ENCODE measurements at regions not wholly inside any gene's neighbourhood (a gene's known extent, or its start where the extent isn't known, plus 50 kb on each side); places are given as distances from the start of the nearest gene placed in this dataset.

DNA sequence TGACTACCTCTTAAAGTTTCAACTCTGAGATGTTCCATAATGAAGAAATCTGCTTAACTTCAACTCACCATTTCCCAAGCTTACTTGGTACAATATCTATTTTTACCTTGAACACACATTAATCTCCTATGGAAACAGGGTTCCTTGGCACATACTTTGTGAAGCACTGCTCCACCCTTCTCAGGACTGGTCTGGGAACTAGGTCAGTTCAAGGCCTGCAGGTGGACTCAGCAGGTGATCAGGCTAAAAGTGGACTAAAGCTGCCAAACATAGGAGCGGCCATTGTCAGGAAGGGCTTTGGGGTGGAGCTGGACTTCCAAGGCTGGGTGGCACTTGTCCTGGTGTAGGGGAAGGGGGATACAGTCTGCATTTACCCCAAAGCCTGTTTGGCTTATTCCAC is 202.3 kb downstream of the NUAK1 start:
- TF ChIP-seq POLR2A (IDR thresholded peaks at IDR 0.05) = no peak
- TF ChIP-seq EP300 (IDR thresholded peaks at IDR 0.05) = no peak
- Histone ChIP-seq H3K9me3 (no peaks in the 10 kb centered on the region), H3K4me1 (ENCODE audit: insufficient read depth) (no peaks in the 10 kb centered on the region)

DNA sequence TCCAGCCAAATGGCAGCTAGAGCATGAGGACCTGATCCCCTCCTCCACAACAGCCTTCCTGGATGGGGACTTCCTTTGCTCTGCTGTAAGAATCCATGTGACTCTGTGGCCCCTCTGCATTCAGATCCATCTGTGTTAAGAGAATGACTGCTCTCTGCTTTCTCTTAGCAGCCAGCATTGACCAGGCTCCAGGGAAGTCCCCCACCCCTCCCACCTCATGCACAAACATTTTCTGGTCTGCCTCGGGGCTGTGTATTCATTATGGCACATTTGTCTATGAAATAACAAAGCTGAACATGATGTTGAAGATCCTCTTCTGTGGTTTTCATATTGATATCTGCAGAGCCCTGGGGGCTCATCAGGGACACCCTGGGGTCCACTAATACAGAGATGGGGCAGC is 201.7 kb downstream of the NUAK1 start:
- no peak overlapping the region for H3K27ac ChIP-seq
- 36 to 52% (median 46%) methylated on average over 1 of the region's 1 CpG for WGBS, 3 donors
- H3K4me3 ChIP-seq = no peak overlapping the region
- H3K36me3 ChIP-seq = no peaks in the 10 kb centered on the region
- no peaks in the 10 kb centered on the region for H3K9me3 ChIP-seq
- intact Hi-C loops (cut with DNase I) = no loop called here
- DNase-seq = no peak
- H3K27me3 ChIP-seq = no peaks in the 10 kb centered on the region
- TF ChIP-seq EP300 (IDR thresholded peaks at IDR 0.05) = no peak
- TF ChIP-seq, protein P1, sequence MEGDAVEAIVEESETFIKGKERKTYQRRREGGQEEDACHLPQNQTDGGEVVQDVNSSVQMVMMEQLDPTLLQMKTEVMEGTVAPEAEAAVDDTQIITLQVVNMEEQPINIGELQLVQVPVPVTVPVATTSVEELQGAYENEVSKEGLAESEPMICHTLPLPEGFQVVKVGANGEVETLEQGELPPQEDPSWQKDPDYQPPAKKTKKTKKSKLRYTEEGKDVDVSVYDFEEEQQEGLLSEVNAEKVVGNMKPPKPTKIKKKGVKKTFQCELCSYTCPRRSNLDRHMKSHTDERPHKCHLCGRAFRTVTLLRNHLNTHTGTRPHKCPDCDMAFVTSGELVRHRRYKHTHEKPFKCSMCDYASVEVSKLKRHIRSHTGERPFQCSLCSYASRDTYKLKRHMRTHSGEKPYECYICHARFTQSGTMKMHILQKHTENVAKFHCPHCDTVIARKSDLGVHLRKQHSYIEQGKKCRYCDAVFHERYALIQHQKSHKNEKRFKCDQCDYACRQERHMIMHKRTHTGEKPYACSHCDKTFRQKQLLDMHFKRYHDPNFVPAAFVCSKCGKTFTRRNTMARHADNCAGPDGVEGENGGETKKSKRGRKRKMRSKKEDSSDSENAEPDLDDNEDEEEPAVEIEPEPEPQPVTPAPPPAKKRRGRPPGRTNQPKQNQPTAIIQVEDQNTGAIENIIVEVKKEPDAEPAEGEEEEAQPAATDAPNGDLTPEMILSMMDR (IDR thresholded peaks at IDR 0.05) = no peak
- TF ChIP-seq POLR2A (IDR thresholded peaks at IDR 0.05) = no peak
- no peaks in the 10 kb centered on the region for H3K4me1 ChIP-seq (ENCODE audit: insufficient read depth)

More for the DNA sequence above, 202.3 kb downstream of the NUAK1 start:
- Histone ChIP-seq H3K4me3 (no peak overlapping the region), H3K27me3 (no peaks in the 10 kb centered on the region), H3K27ac (no peak overlapping the region), H3K36me3 (no peaks in the 10 kb centered on the region)
- 96 to 100% (median 100%) methylated on average over 1 of the region's 1 CpG for WGBS, 3 donors
- intact Hi-C loops (cut with DNase I) = no loop called here
- DNase-seq = no peak

DNA sequence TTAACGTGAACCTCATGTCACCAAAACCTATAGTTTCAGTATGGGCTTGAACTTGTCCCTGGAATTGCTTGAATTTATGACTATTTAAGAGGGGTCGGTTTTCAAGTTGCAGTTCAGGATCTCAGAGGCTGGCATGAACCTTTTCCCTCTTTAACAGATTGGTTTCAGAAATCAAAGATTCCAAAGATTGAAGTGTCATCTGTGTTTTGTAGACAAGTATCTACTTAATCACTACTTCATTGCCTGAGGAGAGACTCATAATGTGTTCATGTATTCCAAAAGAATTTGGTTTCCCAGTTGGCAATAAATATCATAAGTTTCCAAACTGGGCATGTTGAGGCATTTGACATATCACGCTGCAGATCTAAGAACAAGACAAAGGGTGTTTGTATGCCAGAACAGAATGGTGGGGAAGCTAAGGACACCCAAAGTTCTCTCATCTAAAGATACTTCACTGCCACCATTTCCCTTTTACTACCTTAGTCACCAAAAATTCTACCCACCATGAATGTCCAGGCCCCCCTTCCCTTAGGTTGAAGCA is 199.5 kb downstream of the NUAK1 start:
- no peaks in the 10 kb centered on the region for H3K9me3 ChIP-seq
- H3K4me3 ChIP-seq = no peak overlapping the region
- no peak for DNase-seq
- no peaks in the 10 kb centered on the region for H3K4me1 ChIP-seq (ENCODE audit: insufficient read depth)
- no peaks in the 10 kb centered on the region for H3K27me3 ChIP-seq
- 75 to 94% (median 88%) methylated on average over 3 of the region's 3 CpGs for WGBS, 3 donors
- intact Hi-C loops (cut with DNase I) = no loop called here
- no peaks in the 10 kb centered on the region for H3K36me3 ChIP-seq
- no peak overlapping the region for H3K27ac ChIP-seq
- TF ChIP-seq EP300 (IDR thresholded peaks at IDR 0.05) = no peak
- TF ChIP-seq, protein P1 (IDR thresholded peaks at IDR 0.05) = no peak
- no peak for TF ChIP-seq POLR2A (IDR thresholded peaks at IDR 0.05)

DNA sequence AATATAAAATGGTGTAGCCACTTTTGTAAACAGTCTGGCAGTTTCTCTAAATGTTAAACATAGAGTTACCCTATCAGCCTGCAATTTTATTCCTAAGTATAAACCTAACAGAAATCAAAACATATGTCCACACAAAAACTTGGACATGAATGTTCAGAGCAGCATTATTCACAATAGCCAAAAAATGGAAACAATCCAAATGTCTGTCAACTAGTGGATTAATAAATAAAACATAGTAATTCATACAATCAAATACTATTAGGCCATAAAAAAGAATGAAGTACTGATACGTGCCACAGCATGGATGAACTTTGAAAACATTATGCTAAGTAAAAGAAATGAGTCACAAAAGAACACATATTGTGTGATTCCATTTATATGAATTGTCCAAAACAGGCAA is 196.5 kb downstream of the NUAK1 start:
- no peak overlapping the region for H3K4me3 ChIP-seq
- TF ChIP-seq, protein P1 (IDR thresholded peaks at IDR 0.05) = no peak
- no peak for TF ChIP-seq EP300 (IDR thresholded peaks at IDR 0.05)
- TF ChIP-seq POLR2A (IDR thresholded peaks at IDR 0.05) = no peak
- no peak for DNase-seq
- H3K9me3 ChIP-seq = no peaks in the 10 kb centered on the region
- H3K4me1 ChIP-seq (ENCODE audit: insufficient read depth) = no peaks in the 10 kb centered on the region
- 78 to 92% (median 79%) methylated on average over 1 of the region's 1 CpG for WGBS, 3 donors
- H3K36me3 ChIP-seq = no peaks in the 10 kb centered on the region
- H3K27me3 ChIP-seq = no peaks in the 10 kb centered on the region
- intact Hi-C loops (cut with DNase I) = no loop called here
- H3K27ac ChIP-seq = no peak overlapping the region

DNA sequence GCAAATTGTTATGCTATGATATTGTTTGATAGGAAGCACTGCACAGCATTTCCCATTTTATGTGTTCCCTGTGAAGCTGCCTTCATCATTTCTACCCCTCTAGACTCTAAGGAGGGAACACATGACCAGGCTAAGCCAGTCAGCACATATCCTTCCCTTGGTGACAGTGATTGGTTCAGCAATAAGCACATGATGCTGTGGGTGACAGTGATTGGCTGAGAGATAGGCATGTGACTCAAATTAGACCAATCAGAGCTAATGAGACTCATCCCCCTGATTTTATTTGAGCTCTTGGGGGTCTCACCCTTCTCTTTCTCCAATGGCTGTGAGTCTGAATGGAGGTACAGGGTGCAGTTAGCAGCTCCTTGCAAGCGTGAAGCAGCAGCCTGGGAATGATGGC is 195.2 kb downstream of the NUAK1 start:
- DNase-seq = no peak
- intact Hi-C loops (cut with DNase I) = no loop called here
- Histone ChIP-seq H3K9me3 (no peaks in the 10 kb centered on the region), H3K4me1 (ENCODE audit: insufficient read depth) (no peaks in the 10 kb centered on the region), H3K27ac (no peak overlapping the region), H3K27me3 (no peaks in the 10 kb centered on the region), H3K36me3 (no peaks in the 10 kb centered on the region), H3K4me3 (no peak overlapping the region)
- 88 to 100% (median 90%) methylated on average over 1 of the region's 1 CpG for WGBS, 3 donors
- TF ChIP-seq POLR2A (IDR thresholded peaks at IDR 0.05) (no peak), EP300 (IDR thresholded peaks at IDR 0.05) (no peak)
- TF ChIP-seq, protein P1 (IDR thresholded peaks at IDR 0.05) = no peak

All from ovary (tissue), 7 donors.